ENCODE measurements at regions not wholly inside any gene's neighbourhood (a gene's known extent, or its start where the extent isn't known, plus 50 kb on each side); places are given as distances from the start of the nearest gene placed in this dataset.

- TF ChIP-seq CTCF (IDR thresholded peaks at IDR 0.05 in 2 of 3, conservative IDR thresholded peaks at IDR 0.05 in 1 of 3; ENCODE audit: borderline replicate concordance in 1 of 3, insufficient read depth in 1 of 3, low read depth in 2 of 3, low read length in 2 of 3) (no peak), POLR2AphosphoS5 (IDR thresholded peaks at IDR 0.05; ENCODE audit: low read depth, low read length) (no peak)
Observed at GRCh38 chr5:17081142-17081541, 136.3 kb upstream of the BASP1 start.
